Mononuclear cell (primary cell): ENCODE measurements at regions not wholly inside any gene's neighbourhood (a gene's known extent, or its start where the extent isn't known, plus 50 kb on each side); places are given as distances from the start of the nearest gene placed in this dataset.

Source experiments
- H3K27me3 ChIP-seq: 2 replicates; pipeline ENCODE4 v1.6.0; 2011; ENCODE audit warnings: low read length, control low read depth; ENCODE audit not compliant: insufficient read depth
- H3K4me1 ChIP-seq: 2 replicates; pipeline ENCODE4 v1.5.1; 2011; ENCODE audit warnings: mild to moderate bottlenecking, low read length, control low read depth; ENCODE audit not compliant: insufficient read depth
- H3K4me3 ChIP-seq: 2 replicates; pipeline ENCODE4 v1.5.1; 2011; ENCODE audit warnings: mild to moderate bottlenecking, low read length, moderate library complexity
- H3K9me3 ChIP-seq: 2 replicates; pipeline ENCODE4 v1.5.1; 2011; ENCODE audit warnings: low read depth, mild to moderate bottlenecking, control low read depth, low read length

- Histone ChIP-seq H3K4me1 (peaks cover 34% of the 10 kb centered on the region), H3K27me3 (no peaks in the 10 kb centered on the region), H3K4me3 (no peak overlapping the region), H3K9me3 (no peaks in the 10 kb centered on the region)
Measured at GRCh38 chr2:9777081-9777480, 66.2 kb upstream of the TAF1B start.

GRCh38 chr2:9778012-9778411, 65.3 kb upstream of the TAF1B start:
- Histone ChIP-seq H3K4me3 (no peak overlapping the region), H3K4me1 (peaks cover 44% of the 10 kb centered on the region), H3K9me3 (no peaks in the 10 kb centered on the region), H3K27me3 (no peaks in the 10 kb centered on the region)

- H3K27me3 ChIP-seq, result no peaks in the 10 kb centered on the region
- H3K4me1 ChIP-seq, result peaks cover 49% of the 10 kb centered on the region
- H3K4me3 ChIP-seq, result no peak overlapping the region
- H3K9me3 ChIP-seq, result no peaks in the 10 kb centered on the region
Measured at GRCh38 chr2:9778471-9779316, 64.6 kb upstream of the TAF1B start.

GRCh38 chr2:9779596-9780264, 63.5 kb upstream of the TAF1B start:
- H3K4me3 ChIP-seq, result no peak overlapping the region
- H3K27me3 ChIP-seq, result no peaks in the 10 kb centered on the region
- no peaks in the 10 kb centered on the region for H3K9me3 ChIP-seq
- peaks cover 49% of the 10 kb centered on the region for H3K4me1 ChIP-seq

DNA sequence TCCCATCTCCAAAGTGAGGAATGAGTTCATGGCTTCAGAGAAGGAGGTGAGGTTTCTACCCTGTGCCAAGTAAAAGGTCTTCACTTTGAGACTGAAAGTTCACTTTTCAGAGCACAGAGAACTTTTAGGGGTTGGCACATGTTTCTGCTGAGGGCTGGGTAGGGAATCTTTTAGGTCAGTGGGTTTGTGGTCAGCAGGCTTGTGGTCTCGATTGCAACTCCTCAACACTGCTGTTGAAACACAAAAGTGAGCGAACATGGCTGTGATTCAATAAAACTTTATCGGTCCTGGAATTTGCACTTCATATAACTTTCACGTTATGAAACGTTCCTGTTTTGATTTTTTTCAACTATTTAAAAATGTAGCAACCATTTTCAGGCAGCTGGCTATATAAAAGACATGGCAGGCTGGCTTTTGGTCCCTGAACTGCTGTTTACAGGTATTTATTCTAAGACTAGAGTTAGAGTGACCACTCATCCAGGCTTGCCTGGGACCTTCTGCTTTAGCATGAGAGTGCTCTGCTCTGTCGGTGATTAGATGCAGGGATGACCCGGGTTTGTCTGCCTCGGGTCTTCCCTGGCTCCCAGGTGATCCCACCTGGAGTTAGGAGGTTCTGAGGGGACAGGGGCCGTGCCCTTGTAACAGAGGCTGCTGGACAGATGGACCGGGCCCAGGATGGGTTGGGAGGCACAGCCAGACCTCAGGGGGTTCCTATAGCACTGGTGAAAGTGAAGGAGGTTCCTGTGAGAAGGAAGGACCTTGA, 62.7 kb upstream of the TAF1B start:
- Histone ChIP-seq H3K9me3 (no peaks in the 10 kb centered on the region), H3K4me3 (no peak overlapping the region), H3K4me1 (peaks cover 49% of the 10 kb centered on the region), H3K27me3 (no peaks in the 10 kb centered on the region)

- Histone ChIP-seq H3K9me3 (no peaks in the 10 kb centered on the region), H3K4me3 (no peak overlapping the region), H3K27me3 (no peaks in the 10 kb centered on the region), H3K4me1 (peaks cover 49% of the 10 kb centered on the region)
Measured at GRCh38 chr2:9781252-9781651, 62.0 kb upstream of the TAF1B start.

- peaks cover 49% of the 10 kb centered on the region for H3K4me1 ChIP-seq
- H3K9me3 ChIP-seq, result no peaks in the 10 kb centered on the region
- H3K27me3 ChIP-seq, result no peaks in the 10 kb centered on the region
- H3K4me3 ChIP-seq, result no peak overlapping the region
Measured at GRCh38 chr2:9782197-9782719, 61.0 kb upstream of the TAF1B start.

- H3K4me1 ChIP-seq, result peaks cover 9% of the 10 kb centered on the region
- H3K9me3 ChIP-seq, result no peaks in the 10 kb centered on the region
- H3K27me3 ChIP-seq, result no peaks in the 10 kb centered on the region
- H3K4me3 ChIP-seq, result no peak overlapping the region
Measured at GRCh38 chr2:9789371-9789770, 53.9 kb upstream of the TAF1B start.

DNA sequence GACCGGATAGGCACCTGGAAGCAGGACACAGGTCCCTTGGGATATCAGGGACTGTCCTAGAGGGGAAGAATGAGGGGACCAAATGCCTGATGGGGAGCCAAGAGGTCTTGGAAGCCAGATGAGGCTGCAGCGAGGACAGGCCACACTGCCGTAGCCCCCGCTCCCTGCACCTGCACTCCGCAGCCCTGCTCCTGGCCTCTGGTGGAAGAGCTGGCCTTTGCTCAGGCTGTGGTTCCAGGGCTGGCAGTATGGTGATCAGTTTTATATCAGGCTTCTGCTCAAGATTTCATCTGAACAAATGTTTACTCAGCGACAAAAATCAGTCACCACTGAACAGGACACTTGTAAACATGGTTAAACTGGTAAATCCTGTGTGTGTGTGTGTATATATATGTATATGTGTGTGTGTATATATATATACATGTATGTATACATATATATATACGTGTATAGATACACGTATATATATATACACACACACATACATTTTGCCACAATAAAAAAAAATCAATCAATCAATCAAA, 52.5 kb upstream of the TAF1B start:
- Histone ChIP-seq H3K27me3 (no peaks in the 10 kb centered on the region), H3K9me3 (no peaks in the 10 kb centered on the region), H3K4me3 (no peak overlapping the region), H3K4me1 (peaks cover 9% of the 10 kb centered on the region)

DNA sequence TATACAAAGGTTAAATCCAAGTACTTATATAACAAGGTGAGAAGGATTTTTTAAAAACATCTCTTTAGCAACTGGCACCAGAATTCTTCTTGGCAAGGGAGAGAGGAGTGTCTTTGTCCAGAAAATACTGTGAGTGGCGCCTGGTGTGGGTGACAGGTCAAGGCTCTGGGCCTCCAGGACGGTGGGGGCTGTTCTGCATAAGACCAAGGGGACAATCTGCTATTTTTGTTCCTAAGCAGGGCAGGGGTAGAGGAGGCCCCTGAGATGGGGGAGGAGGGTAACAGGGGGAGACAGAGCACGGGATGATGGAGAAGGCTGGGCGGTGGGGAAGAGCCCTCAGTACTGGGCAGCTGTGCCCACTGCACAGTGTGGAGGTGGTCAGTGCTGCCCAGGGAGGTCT, 51.6 kb upstream of the TAF1B start:
- H3K9me3 ChIP-seq, result no peaks in the 10 kb centered on the region
- no peaks in the 10 kb centered on the region for H3K27me3 ChIP-seq
- peaks cover 9% of the 10 kb centered on the region for H3K4me1 ChIP-seq
- no peak overlapping the region for H3K4me3 ChIP-seq

DNA sequence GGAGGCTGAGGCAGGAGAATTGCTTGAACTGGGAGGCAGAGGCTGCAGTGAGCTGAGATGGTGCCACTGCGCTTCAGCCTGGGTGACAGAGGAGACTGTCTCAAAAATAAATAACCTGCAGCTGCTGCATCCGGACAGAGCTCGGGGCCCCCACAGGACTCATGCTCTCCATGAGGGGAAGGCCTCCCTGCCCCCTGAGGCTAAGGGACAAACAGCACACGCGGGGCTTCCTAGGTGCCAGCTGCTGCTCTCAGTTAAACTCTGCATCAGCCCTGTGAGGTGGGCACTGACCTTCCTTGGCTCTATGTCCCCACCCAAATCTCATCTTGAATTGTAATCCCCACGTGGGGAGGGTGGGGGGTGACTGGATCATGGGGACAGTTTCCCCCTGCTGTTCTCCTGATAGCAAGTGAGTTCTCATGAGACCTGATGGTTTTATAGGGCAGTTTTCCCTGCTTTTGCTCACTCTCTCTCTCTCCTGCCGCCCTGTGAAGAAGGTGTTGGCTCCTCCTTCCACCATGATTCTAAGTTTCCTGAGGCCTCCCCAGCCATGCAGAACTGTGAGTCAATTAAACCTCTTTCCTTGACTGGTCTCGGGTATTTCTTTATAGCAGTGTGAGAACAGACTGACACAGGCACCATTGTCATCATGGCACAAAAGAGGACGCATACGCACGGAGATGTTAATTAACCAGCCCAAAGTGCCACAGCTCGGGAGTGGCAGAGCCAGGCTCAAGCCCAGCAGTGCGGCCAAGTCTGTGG, 49.9 kb upstream of the TAF1B start:
- Histone ChIP-seq H3K9me3 (no peaks in the 10 kb centered on the region), H3K4me1 (peaks cover 12% of the 10 kb centered on the region), H3K27me3 (no peaks in the 10 kb centered on the region), H3K4me3 (no peak overlapping the region)
